Esophagus squamous epithelium (tissue), 4 donors: ENCODE measurements at regions not wholly inside any gene's neighbourhood (a gene's known extent, or its start where the extent isn't known, plus 50 kb on each side); places are given as distances from the start of the nearest gene placed in this dataset.

Experiments used
- POLR2A ChIP-seq, 4 donors: fragments of 450-650 bp; IDR thresholded peaks; one replicate each; pipeline ENCODE4 v1.6.1; 2017; ENCODE audit warnings: antibody characterized with exemption in 4 of 4, mild to moderate bottlenecking in 4 of 4, moderate library complexity in 3 of 4
- TF ChIP-seq, protein P1 (sequence below), 6 experiments: fragments of 450-650 bp in 4 of 6; fragments of 200-600 bp in 2 of 6; sonication (generic) in 2 of 6; IDR thresholded peaks; one replicate each; pipeline ENCODE4 v1.5.1; 2016 to 2019; ENCODE audit warnings: antibody characterized with exemption in 6 of 6, mild to moderate bottlenecking in 4 of 6, moderate library complexity in 4 of 6

DNA sequence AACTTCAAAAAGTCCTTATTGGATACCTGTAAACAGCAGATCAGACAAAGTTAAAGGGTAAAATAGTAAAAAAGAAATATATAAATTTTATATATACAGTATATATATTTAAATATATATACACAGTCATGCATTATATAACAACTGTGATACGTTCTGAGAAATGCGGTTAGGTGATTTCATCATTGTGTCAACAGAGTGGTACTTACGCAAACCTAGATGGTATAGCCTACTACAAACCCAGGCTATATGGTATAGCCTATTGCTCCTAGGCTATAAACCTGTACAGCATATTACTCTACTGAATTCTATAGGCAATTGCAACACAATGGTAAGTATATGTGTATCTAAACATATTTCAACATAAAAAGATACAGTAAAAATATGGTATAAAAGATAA is 222.7 kb downstream of the NUF2 start:
- TF ChIP-seq POLR2A (IDR thresholded peaks at IDR 0.05): no peak
- TF ChIP-seq, protein P1, sequence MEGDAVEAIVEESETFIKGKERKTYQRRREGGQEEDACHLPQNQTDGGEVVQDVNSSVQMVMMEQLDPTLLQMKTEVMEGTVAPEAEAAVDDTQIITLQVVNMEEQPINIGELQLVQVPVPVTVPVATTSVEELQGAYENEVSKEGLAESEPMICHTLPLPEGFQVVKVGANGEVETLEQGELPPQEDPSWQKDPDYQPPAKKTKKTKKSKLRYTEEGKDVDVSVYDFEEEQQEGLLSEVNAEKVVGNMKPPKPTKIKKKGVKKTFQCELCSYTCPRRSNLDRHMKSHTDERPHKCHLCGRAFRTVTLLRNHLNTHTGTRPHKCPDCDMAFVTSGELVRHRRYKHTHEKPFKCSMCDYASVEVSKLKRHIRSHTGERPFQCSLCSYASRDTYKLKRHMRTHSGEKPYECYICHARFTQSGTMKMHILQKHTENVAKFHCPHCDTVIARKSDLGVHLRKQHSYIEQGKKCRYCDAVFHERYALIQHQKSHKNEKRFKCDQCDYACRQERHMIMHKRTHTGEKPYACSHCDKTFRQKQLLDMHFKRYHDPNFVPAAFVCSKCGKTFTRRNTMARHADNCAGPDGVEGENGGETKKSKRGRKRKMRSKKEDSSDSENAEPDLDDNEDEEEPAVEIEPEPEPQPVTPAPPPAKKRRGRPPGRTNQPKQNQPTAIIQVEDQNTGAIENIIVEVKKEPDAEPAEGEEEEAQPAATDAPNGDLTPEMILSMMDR (IDR thresholded peaks at IDR 0.05): no peak
